ENCODE measurements at regions not wholly inside any gene's neighbourhood (a gene's known extent, or its start where the extent isn't known, plus 50 kb on each side); places are given as distances from the start of the nearest gene placed in this dataset.

- no peak for DNase-seq
- H3K4me1 Mint-ChIP-seq (ENCODE audit: low read depth): no peaks in the 10 kb centered on the region
- no peak overlapping the region for H3K4me3 Mint-ChIP-seq
- ATAC-seq: no peak
- H3K27me3 Mint-ChIP-seq (ENCODE audit: low read depth): peaks cover 19% of the 10 kb centered on the region
- H3K9me3 Mint-ChIP-seq: no peaks in the 10 kb centered on the region
- no peaks in the 10 kb centered on the region for H3K36me3 Mint-ChIP-seq (ENCODE audit: insufficient read depth)
These were observed 113.9 kb downstream of the MATN1 start for GRCh38 chr1:30609336-30609998.

DNA sequence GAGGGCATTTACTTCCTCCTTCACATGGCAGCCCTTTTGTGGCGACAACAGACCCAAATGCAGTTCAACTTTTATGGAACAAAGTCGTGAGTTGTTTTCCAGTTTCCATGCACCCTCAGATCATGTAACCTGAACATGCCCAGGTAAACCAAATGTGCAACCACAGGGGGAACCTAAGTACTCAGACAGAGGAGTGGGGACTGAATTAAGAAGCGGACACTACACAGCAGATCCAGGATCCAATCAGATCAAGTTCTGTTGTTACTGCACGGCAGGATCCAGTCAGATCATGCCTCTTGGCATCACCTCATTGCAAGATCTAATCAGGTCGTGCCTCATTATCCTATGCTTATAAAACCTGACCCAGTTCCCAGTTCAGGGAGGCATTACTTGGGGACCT lies 115.7 kb downstream of the MATN1 start:
- Mint-ChIP-seq H3K4me3 (no peak overlapping the region), H3K4me1 (ENCODE audit: low read depth) (no peaks in the 10 kb centered on the region), H3K36me3 (ENCODE audit: insufficient read depth) (no peaks in the 10 kb centered on the region), H3K9me3 (no peaks in the 10 kb centered on the region), H3K27me3 (ENCODE audit: low read depth) (peaks cover 16% of the 10 kb centered on the region)
- DNase-seq: no peak
- ATAC-seq: no peak

- Mint-ChIP-seq H3K36me3 (ENCODE audit: insufficient read depth) (no peaks in the 10 kb centered on the region), H3K9me3 (no peaks in the 10 kb centered on the region), H3K27me3 (ENCODE audit: low read depth) (peaks cover 16% of the 10 kb centered on the region), H3K4me3 (no peak overlapping the region), H3K4me1 (ENCODE audit: low read depth) (no peaks in the 10 kb centered on the region)
- no peak for ATAC-seq
- no peak for DNase-seq
These were observed 117.2 kb downstream of the MATN1 start for GRCh38 chr1:30606166-30606565.

DNA sequence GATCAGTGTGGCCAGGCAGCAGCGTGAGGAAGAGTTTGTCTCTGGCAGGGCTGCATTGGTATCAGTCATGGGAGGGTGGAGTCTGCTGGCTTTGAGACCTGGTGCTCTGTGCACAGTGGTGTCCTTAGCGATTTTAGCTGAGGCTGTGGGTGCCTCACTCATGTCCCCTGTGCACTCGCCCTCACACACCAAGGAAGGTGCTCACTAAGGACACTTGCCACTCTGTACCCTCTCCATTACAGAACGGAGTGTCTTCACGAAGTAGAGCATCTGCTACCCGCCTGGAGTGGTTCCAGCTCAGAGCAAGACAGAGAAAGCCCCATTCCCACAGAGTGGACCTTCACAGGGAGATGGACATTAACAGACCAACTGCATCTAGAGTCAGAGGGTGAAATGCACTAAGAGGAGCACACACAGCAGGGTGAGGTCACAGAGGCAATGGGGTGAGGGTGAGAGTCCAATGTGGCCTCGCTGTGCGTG lies 117.9 kb downstream of the MATN1 start:
- Mint-ChIP-seq H3K27me3 (ENCODE audit: low read depth) (peaks cover 16% of the 10 kb centered on the region), H3K36me3 (ENCODE audit: insufficient read depth) (no peaks in the 10 kb centered on the region), H3K4me3 (no peak overlapping the region), H3K4me1 (ENCODE audit: low read depth) (no peaks in the 10 kb centered on the region), H3K9me3 (no peaks in the 10 kb centered on the region)
- DNase-seq (no peak), ATAC-seq (no peak)

DNA sequence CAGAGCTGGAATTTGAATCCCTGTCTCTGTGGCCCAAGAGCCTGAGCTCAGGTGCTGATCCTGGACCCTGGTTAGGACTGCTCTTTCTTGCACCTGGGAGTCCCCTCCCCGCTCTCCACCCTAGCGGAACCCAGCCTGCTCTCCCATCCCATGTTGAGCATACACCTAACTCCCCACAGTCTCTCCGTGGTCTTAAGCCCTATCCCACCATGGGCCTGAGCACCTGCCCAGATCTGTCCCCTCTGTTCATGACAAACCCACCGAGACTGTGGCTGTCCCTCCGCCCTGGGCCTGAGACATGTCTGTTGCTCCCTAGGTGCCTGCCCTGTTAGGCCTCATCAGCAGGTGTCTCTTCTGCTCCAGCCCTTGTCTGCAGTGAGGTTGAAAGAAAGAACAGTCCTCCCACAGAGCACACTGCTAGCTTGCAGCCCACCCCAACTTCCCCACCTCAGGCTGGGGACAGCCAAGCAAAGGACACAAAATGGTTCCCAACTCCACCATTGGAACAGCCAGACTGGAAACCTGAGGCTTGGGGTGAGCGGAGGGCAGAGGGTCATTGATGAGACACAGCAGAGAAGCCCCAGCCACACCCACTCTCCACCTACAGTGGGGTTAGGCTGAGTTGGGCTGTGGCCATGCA lies 118.5 kb downstream of the MATN1 start:
- ATAC-seq: no peak
- H3K27me3 Mint-ChIP-seq (ENCODE audit: low read depth): peaks cover 13% of the 10 kb centered on the region
- H3K4me1 Mint-ChIP-seq (ENCODE audit: low read depth): no peaks in the 10 kb centered on the region
- no peak overlapping the region for H3K4me3 Mint-ChIP-seq
- H3K36me3 Mint-ChIP-seq (ENCODE audit: insufficient read depth): no peaks in the 10 kb centered on the region
- no peaks in the 10 kb centered on the region for H3K9me3 Mint-ChIP-seq
- no peak for DNase-seq

DNA sequence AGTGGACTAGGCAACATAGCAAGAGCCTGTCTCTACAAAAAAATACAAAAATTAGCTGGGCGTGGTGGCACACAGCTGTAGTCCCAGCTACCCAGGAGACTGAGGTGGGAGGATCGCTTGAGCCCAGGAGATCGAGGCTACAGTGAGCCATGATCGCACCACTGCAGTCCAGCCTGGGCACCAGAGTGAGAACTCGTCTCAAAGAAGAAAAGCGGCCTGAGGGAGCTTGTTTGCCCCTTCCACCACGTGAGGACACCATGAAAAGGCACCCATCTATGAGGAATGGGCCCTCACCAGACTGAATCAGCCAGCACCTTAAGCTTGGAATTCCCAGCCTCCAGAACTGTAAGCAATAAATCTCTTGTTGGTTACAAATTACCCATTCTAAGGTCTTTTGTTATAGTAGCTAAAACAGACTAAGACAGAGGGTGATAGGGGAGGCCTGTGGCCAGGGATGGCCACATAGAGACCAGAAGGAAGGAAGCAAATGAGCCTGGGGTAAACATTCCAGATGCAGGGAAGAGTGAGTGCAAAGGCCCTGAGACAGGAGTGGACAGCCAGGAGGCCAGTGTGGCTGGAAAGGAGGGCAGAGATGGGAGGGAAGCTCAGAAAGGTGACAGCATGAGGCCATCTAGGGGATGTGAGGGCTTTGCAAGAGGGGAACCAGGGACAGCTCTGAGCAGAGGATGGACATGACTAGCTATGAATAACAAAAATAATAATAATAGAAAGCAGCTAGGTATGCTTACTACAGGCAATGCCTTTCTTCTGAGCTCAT lies 120.1 kb downstream of the MATN1 start:
- Mint-ChIP-seq H3K9me3 (no peaks in the 10 kb centered on the region), H3K36me3 (ENCODE audit: insufficient read depth) (no peaks in the 10 kb centered on the region), H3K4me3 (no peak overlapping the region), H3K4me1 (ENCODE audit: low read depth) (no peaks in the 10 kb centered on the region), H3K27me3 (ENCODE audit: low read depth) (peaks cover 7% of the 10 kb centered on the region)
- ATAC-seq: no peak
- no peak for DNase-seq

GRCh38 chr1:30601316-30602085 lies 121.9 kb downstream of the MATN1 start:
- no peak for DNase-seq
- Mint-ChIP-seq H3K27me3 (ENCODE audit: low read depth) (peaks cover 7% of the 10 kb centered on the region), H3K36me3 (ENCODE audit: insufficient read depth) (no peaks in the 10 kb centered on the region), H3K9me3 (no peaks in the 10 kb centered on the region), H3K4me1 (ENCODE audit: low read depth) (no peaks in the 10 kb centered on the region), H3K4me3 (no peak overlapping the region)
- no peak for ATAC-seq

GRCh38 chr1:30600706-30601105 lies 122.7 kb downstream of the MATN1 start:
- no peaks in the 10 kb centered on the region for H3K36me3 Mint-ChIP-seq (ENCODE audit: insufficient read depth)
- H3K9me3 Mint-ChIP-seq: no peaks in the 10 kb centered on the region
- H3K4me1 Mint-ChIP-seq (ENCODE audit: low read depth): no peaks in the 10 kb centered on the region
- ATAC-seq (no peak), DNase-seq (no peak)
- H3K4me3 Mint-ChIP-seq: no peak overlapping the region
- H3K27me3 Mint-ChIP-seq (ENCODE audit: low read depth): peaks cover 7% of the 10 kb centered on the region

DNA sequence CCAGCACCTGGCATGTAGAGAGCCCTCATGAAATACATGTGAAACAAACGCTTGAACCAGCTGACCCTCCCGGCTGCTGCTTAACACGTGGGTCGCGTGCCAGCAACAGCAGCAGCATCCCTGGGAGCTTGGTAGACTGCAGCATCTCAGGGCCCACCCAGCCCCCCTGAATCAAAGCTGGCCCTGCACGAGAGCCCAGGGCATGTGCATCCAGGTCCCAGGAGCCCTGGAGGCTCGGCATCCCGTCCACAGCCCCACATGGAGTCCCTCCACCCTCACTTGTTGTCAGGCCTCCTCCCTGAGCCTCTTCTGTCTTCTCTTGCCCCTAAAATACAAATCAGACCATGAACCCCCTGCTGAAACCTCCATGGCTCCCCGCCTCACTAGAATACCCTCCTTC lies 123.1 kb downstream of the MATN1 start:
- DNase-seq: no peak
- H3K27me3 Mint-ChIP-seq (ENCODE audit: low read depth): peaks cover 3% of the 10 kb centered on the region
- H3K9me3 Mint-ChIP-seq: no peaks in the 10 kb centered on the region
- H3K36me3 Mint-ChIP-seq (ENCODE audit: insufficient read depth): no peaks in the 10 kb centered on the region
- no peaks in the 10 kb centered on the region for H3K4me1 Mint-ChIP-seq (ENCODE audit: low read depth)
- no peak for ATAC-seq
- H3K4me3 Mint-ChIP-seq: no peak overlapping the region

- no peaks in the 10 kb centered on the region for H3K9me3 Mint-ChIP-seq
- DNase-seq: no peak
- ATAC-seq: no peak
- no peak overlapping the region for H3K4me3 Mint-ChIP-seq
- no peaks in the 10 kb centered on the region for H3K36me3 Mint-ChIP-seq (ENCODE audit: insufficient read depth)
- H3K27me3 Mint-ChIP-seq (ENCODE audit: low read depth): peaks cover 2% of the 10 kb centered on the region
- H3K4me1 Mint-ChIP-seq (ENCODE audit: low read depth): no peaks in the 10 kb centered on the region
These were observed 123.7 kb downstream of the MATN1 start for GRCh38 chr1:30599721-30600120.

- H3K36me3 Mint-ChIP-seq (ENCODE audit: insufficient read depth): no peaks in the 10 kb centered on the region
- ATAC-seq: no peak
- H3K9me3 Mint-ChIP-seq: no peaks in the 10 kb centered on the region
- H3K4me3 Mint-ChIP-seq: no peak overlapping the region
- no peak for DNase-seq
- H3K27me3 Mint-ChIP-seq (ENCODE audit: low read depth): peaks cover 4% of the 10 kb centered on the region
- no peaks in the 10 kb centered on the region for H3K4me1 Mint-ChIP-seq (ENCODE audit: low read depth)
These were observed 124.7 kb downstream of the MATN1 start for GRCh38 chr1:30598571-30599114.

DNA sequence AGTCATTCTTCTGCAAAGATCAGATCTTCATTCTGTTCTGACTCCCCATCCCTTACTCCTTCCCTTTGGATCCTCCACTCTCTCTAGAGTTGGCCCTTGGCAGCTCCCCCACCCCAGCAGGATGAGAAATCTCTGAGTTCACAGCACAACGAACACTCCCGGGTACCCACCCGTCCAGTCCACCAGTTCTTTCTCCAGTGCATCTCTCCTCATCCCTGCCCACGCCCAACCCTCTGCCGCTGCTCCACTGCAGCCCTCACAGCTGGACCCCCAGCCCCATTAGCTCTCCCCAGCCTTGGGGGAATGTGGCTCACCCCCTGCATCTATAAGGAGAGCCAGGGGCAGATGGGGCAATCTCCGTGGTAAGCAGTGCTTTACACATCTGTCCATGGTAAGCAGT lies 125.7 kb downstream of the MATN1 start:
- H3K27me3 Mint-ChIP-seq (ENCODE audit: low read depth): peaks cover 9% of the 10 kb centered on the region
- H3K4me1 Mint-ChIP-seq (ENCODE audit: low read depth): no peaks in the 10 kb centered on the region
- H3K4me3 Mint-ChIP-seq: no peak overlapping the region
- DNase-seq (no peak), ATAC-seq (no peak)
- H3K9me3 Mint-ChIP-seq: no peaks in the 10 kb centered on the region
- H3K36me3 Mint-ChIP-seq (ENCODE audit: insufficient read depth): no peaks in the 10 kb centered on the region

GRCh38 chr1:30596891-30597290 lies 126.5 kb downstream of the MATN1 start:
- Mint-ChIP-seq H3K4me3 (no peak overlapping the region), H3K27me3 (ENCODE audit: low read depth) (peaks cover 12% of the 10 kb centered on the region), H3K9me3 (no peaks in the 10 kb centered on the region), H3K36me3 (ENCODE audit: insufficient read depth) (no peaks in the 10 kb centered on the region), H3K4me1 (ENCODE audit: low read depth) (no peaks in the 10 kb centered on the region)
- ATAC-seq (no peak), DNase-seq (no peak)

DNA sequence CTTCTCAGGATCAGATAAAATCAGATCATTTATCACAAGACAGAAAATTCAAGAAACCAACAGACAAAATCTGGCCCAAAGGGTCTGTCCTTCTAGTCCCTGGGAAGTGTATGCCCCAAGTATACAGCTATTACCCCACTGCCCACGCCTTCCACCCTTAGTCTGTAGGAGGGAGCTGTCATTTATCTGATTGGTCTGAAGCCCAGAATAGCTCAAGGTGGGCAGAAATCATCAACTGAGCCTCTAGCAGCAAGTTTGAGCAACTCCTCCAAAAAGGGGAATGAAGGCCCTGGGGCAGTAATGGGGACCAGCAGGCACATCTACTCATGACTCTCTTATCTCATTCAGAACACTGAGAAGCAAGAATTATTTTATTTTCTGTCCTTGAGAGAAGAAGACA lies 126.9 kb downstream of the MATN1 start:
- no peaks in the 10 kb centered on the region for H3K9me3 Mint-ChIP-seq
- H3K27me3 Mint-ChIP-seq (ENCODE audit: low read depth): peaks cover 14% of the 10 kb centered on the region
- DNase-seq (no peak), ATAC-seq (no peak)
- no peak overlapping the region for H3K4me3 Mint-ChIP-seq
- H3K36me3 Mint-ChIP-seq (ENCODE audit: insufficient read depth): no peaks in the 10 kb centered on the region
- H3K4me1 Mint-ChIP-seq (ENCODE audit: low read depth): no peaks in the 10 kb centered on the region

Data from activated T-cell treated with anti-CD3 and anti-CD28 coated beads, Interleukin-2, amount 50 U/mL, for 4 hours (primary cell).